VCaP (cell line): ENCODE measurements at regions not wholly inside any gene's neighbourhood (a gene's known extent, or its start where the extent isn't known, plus 50 kb on each side); places are given as distances from the start of the nearest gene placed in this dataset.

Experiments
- H3K27ac ChIP-seq: fragments of 450-650 bp; 2 replicates; pipeline ENCODE4 v1.5.1; 2017
- TF ChIP-seq, protein P1 (sequence below): fragments of 450-650 bp; conservative IDR thresholded peaks from 2 replicates; pipeline ENCODE4 v1.5.1; 2017; ENCODE audit warnings: mild to moderate bottlenecking, moderate library complexity

DNA sequence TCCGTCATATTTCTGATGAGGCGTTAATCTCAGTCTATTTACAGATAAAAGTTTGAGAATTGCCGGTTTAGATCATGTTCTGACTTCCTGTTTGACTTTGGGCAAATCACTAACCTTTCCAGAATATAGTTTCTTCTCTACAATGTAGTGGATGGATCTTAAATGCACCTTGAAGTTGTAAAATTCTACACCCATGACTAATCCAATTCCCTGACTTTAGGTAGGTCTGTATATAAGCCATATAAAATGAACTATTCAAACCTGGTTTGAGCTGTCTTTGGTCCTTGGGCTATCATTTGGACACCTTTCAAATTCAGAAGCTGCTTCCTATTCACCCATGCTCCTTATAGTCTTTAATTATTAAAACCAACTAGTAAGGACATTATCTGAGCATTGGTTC lies 52.2 kb upstream of the BLID start:
- no peak overlapping the region for H3K27ac ChIP-seq
- TF ChIP-seq, protein P1, sequence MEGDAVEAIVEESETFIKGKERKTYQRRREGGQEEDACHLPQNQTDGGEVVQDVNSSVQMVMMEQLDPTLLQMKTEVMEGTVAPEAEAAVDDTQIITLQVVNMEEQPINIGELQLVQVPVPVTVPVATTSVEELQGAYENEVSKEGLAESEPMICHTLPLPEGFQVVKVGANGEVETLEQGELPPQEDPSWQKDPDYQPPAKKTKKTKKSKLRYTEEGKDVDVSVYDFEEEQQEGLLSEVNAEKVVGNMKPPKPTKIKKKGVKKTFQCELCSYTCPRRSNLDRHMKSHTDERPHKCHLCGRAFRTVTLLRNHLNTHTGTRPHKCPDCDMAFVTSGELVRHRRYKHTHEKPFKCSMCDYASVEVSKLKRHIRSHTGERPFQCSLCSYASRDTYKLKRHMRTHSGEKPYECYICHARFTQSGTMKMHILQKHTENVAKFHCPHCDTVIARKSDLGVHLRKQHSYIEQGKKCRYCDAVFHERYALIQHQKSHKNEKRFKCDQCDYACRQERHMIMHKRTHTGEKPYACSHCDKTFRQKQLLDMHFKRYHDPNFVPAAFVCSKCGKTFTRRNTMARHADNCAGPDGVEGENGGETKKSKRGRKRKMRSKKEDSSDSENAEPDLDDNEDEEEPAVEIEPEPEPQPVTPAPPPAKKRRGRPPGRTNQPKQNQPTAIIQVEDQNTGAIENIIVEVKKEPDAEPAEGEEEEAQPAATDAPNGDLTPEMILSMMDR = no peak

DNA sequence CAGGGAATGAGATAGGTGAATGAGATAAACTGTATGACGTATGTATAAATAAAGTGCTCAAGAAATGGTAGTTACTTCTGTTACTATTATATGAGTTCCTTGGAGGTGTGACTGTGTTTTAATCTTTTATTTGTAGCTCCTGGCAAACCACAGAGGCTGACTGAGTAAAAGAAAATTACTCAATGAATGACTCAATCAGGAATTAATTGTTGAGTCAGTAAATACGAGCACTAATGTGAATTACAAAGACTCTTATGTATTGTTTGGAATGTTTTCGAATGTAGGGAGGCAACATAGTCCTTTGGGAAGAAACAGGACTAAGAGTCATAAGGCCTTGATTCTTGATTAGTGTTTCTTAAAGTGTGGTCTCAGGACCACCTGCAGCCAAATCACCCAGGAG lies 51.1 kb upstream of the BLID start:
- TF ChIP-seq, protein P1 = no peak
- H3K27ac ChIP-seq = no peak overlapping the region

DNA sequence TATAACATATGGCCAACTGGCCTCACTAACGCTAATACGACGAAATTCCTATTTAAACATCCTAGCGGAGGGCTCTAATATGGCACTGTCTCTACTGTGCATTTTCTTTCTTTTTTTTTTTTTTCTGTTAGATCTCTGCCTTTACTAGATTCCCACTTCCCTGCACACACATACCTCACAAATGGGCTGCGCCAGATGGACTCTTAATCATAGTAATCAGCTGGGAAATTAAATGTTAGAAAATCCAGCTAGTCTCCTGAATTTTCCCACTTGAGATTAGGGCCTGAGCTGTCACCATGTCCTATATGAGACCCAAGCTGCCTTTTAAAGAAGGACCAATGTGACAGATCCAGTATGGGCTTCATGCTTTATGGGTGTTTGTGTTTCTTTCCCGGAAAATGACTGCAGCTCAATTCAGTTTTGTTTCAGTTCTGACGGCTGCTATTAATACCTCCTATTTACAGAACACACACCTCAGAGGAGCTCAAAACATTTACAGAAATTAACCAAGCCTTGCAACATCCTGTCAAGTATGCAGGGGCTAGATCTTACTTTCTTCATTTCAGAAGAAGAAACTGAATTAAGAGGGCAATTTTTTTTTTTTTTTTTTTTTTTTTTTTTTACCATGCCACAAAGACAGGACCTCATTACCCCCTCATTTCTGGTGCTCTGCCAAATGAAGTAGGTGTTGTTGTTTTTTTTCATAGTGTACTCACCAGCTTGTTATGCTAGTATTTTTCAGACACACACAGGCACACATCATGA lies 49.8 kb upstream of the BLID start:
- TF ChIP-seq, protein P1 = no peak
- no peak overlapping the region for H3K27ac ChIP-seq
